Small intestine (tissue), 7 donors: ENCODE measurements at regions not wholly inside any gene's neighbourhood (a gene's known extent, or its start where the extent isn't known, plus 50 kb on each side); places are given as distances from the start of the nearest gene placed in this dataset.

ENCODE experiments used
- DNase-seq, 2 donors: peaks; one replicate each; pipeline versions ENCODE4 v3.0.0 to v3.0.0-alpha.2; 2013
- FAIRE-seq: peaks from 2 replicates; lab custom pipeline; 2012; peaks lifted over from hg19 to GRCh38; lab: Jason Lieb, UNC
- H3K27ac ChIP-seq, 3 donors: one replicate each; pipeline ENCODE4 v1.5.1; 2013; ENCODE audit warnings: low read length in 2 of 3, mild to moderate bottlenecking in 2 of 3, control low read depth in 1 of 3, inconsistent platforms in 1 of 3, low read depth in 1 of 3, moderate library complexity in 1 of 3
- H3K27me3 ChIP-seq, 3 donors: one replicate each; pipeline ENCODE4 v1.6.1; 2013; ENCODE audit warnings: low read length in 3 of 3, inconsistent platforms in 1 of 3; ENCODE audit not compliant: control insufficient read depth in 3 of 3, insufficient read depth in 3 of 3
- H3K36me3 ChIP-seq, 3 donors: one replicate each; pipeline ENCODE4 v1.6.1; 2013; ENCODE audit warnings: low read length in 3 of 3, inconsistent platforms in 1 of 3, low read depth in 1 of 3, mild to moderate bottlenecking in 1 of 3, moderate library complexity in 1 of 3; ENCODE audit not compliant: control insufficient read depth in 3 of 3, insufficient read depth in 2 of 3
- H3K4me1 ChIP-seq, 3 donors: one replicate each; pipeline ENCODE4 v1.6.1; 2013; ENCODE audit warnings: low read length in 2 of 3, inconsistent platforms in 1 of 3, low read depth in 1 of 3, mild to moderate bottlenecking in 1 of 3, moderate library complexity in 1 of 3; ENCODE audit not compliant: control insufficient read depth in 3 of 3, insufficient read depth in 2 of 3
- H3K4me3 ChIP-seq, 3 donors: one replicate each; pipeline ENCODE4 v1.5.1; 2013; ENCODE audit warnings: low read length in 3 of 3, control low read depth in 1 of 3, inconsistent platforms in 1 of 3, low read depth in 1 of 3, mild to moderate bottlenecking in 1 of 3, moderate library complexity in 1 of 3
- H3K9me3 ChIP-seq, 2 donors: one replicate each; pipeline ENCODE4 v1.6.1; 2013; ENCODE audit warnings: low read depth in 1 of 2, low read length in 1 of 2; ENCODE audit not compliant: control insufficient read depth in 2 of 2, insufficient read depth in 1 of 2
- WGBS, 3 donors: extraction: QIAGEN DNeasy Blood & Tissue Kit; methylation state at CpG; one replicate each; pipeline ENCODE4 v1.1.7; 2013; 5-methylcytosine and 5-hydroxymethylcytosine counted together
- donor health status: healthy with polysubstance abuse.
- donor health status: control.
- donor health status: control.
- donor health status: Bipolar disorder and iron deficiency.
- donor health status: healthy.

DNA sequence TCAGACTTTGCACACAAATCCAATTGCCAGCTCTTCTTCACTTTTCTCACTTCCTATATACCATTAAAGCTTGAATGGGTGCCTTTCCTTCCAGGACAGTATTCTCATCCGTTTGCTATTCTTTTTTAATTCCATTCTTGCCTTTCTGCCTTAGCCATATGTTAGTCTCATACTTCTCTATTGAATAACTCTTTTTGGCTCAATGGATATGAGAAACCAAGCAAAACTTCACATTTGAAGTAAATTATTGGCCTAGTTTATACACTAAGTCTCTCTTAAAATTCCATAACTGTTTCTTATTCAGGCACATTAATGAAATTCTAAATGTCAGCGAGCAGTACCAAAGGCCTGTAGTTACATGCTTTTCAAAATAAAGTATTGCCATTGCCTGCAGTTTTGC lies 129.6 kb upstream of the FRY start:
- H3K27ac ChIP-seq: no peak overlapping the region
- H3K36me3 ChIP-seq: no peaks in the 10 kb centered on the region
- peaks cover 0 to 5% (median 4%) of the 10 kb centered on the region in 3 donors for H3K4me1 ChIP-seq
- no peaks in the 10 kb centered on the region for H3K27me3 ChIP-seq
- H3K9me3 ChIP-seq: no peaks in the 10 kb centered on the region
- WGBS, 3 donors: 81 to 85% (median 83%) methylated on average over 2 of the region's 2 CpGs
- H3K4me3 ChIP-seq: no peak overlapping the region
- FAIRE-seq (no peak), DNase-seq (no peak)

GRCh38 chr13:31903111-31903815 lies 128.3 kb upstream of the FRY start:
- FAIRE-seq (no peak), DNase-seq (no peak)
- Histone ChIP-seq H3K4me1 (peaks cover 0 to 5% (median 4%) of the 10 kb centered on the region in 3 donors), H3K27me3 (no peaks in the 10 kb centered on the region), H3K36me3 (no peaks in the 10 kb centered on the region), H3K27ac (no peak overlapping the region), H3K9me3 (no peaks in the 10 kb centered on the region), H3K4me3 (no peak overlapping the region)
- WGBS, 3 donors: 71 to 87% (median 80%) methylated on average over 7 of the region's 7 CpGs

DNA sequence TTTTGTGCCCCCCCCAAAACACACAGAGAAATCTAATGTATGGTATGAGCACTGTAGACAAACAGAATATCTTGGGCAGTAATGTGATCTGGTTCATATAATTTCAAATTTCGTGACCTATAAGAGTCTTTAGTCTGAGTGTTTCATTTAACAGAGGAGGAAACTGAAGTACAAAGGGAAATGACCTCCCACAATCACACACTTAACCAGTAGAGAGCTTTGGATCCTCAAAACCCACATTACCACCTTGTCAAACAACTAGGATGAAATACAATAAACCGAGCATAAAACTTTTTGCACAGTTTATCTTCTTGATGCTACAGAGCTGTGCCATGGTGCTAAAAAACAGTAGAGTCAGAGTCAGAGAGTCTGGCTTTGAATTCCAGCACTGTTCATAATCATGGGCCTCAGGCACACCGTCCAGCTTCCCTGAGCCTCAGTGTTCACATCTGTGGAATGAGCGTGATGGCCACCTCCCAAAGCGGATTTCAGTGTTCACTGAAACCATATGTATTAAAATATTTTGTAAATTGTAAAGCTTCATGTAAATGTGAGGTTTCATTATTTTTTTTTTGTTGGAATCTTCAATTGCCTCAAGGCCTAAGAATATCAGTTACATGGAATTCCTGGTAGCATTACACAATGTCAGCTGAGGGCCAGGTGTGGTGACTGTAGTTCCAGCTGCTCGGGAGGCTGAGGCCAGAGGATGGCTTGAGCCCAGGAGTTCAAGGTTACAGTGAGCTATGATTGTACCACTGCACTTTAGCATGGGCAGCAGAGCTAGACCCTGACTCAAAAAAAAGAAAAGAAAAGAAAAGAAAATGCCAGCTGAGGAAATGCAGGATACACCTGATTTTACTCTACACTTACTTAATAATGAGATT lies 126.4 kb upstream of the FRY start:
- 63 to 79% (median 75%) methylated on average over 6 of the region's 6 CpGs for WGBS, 3 donors
- FAIRE-seq: no peak

DNA sequence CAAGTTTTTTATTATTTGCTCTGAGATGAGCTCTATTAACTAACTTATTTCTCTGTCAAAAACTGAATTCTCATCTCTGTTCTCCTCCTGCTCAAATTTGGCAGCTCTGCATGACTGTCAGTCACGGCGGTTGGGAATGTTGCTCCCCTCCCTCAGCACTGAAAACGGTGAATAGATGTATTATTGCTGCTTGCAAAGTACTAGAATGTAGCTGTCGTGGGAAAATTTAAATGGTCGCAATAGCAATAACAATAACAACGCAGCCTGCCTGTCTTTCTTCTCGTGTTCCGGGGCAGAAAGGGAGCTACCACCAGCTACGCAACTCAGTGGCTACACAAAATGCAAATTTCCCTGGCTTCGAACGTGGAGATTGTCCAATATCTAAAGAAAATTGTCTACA lies 125.6 kb upstream of the FRY start:
- no peaks in the 10 kb centered on the region for H3K36me3 ChIP-seq
- H3K27me3 ChIP-seq: no peaks in the 10 kb centered on the region
- H3K4me1 ChIP-seq: peaks cover 0 to 5% (median 4%) of the 10 kb centered on the region in 3 donors
- FAIRE-seq (no peak), DNase-seq (no peak)
- 64 to 71% (median 68%) methylated on average over 11 of the region's 11 CpGs for WGBS, 3 donors
- no peak overlapping the region for H3K27ac ChIP-seq
- H3K4me3 ChIP-seq: no peak overlapping the region
- H3K9me3 ChIP-seq: no peaks in the 10 kb centered on the region

More for the DNA sequence above, 126.4 kb upstream of the FRY start:
- Histone ChIP-seq H3K27me3 (no peaks in the 10 kb centered on the region), H3K27ac (no peak overlapping the region), H3K36me3 (no peaks in the 10 kb centered on the region), H3K4me1 (peaks cover 0 to 5% (median 4%) of the 10 kb centered on the region in 3 donors), H3K9me3 (no peaks in the 10 kb centered on the region), H3K4me3 (no peak overlapping the region)
- DNase-seq: no peak

- Histone ChIP-seq H3K9me3 (no peaks in the 10 kb centered on the region), H3K27me3 (no peaks in the 10 kb centered on the region), H3K4me3 (no peak overlapping the region), H3K27ac (no peak overlapping the region), H3K4me1 (no peaks in the 10 kb centered on the region), H3K36me3 (no peaks in the 10 kb centered on the region)
- FAIRE-seq: no peak
- 41 to 62% (median 52%) methylated on average over 4 of the region's 4 CpGs for WGBS, 3 donors
- DNase-seq: peak in 1 of 2 donors; percentile 48
These were observed 122.7 kb upstream of the FRY start for GRCh38 chr13:31908696-31909411.

DNA sequence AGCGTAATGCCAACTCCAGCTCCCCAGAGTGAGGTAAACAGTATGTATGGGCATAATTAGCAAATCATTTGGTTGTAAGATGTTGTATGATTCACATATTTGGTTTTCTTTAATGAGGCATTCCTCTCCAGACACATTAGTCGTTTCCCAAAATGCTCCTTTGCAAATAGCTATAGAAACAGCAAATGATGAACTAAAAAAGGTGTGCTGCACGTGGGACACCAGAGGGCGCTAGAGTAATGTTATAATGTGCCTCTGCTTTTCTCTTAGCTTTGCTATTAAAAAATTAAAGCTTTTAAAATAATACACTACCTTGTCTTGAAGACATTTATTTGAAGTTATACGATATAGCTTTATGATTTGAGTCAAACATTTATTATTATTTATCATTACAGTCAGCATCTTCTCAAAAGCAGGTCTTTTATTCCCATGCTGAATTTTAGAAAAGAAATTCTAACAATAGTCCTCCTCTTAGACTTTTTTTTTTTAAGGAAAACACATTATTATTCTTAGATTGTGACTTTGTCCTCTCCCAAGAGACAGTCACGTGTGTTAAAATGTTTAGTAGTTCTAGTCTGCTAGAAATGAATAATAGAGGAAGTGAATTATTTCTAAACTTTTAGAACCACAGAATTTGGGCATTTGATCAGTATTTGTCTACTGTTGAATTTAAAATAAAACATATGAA lies 121.6 kb upstream of the FRY start:
- Histone ChIP-seq H3K4me3 (no peak overlapping the region), H3K9me3 (no peaks in the 10 kb centered on the region), H3K27me3 (no peaks in the 10 kb centered on the region), H3K36me3 (no peaks in the 10 kb centered on the region), H3K27ac (no peak overlapping the region), H3K4me1 (no peaks in the 10 kb centered on the region)
- WGBS, 3 donors: 13 to 17% (median 13%) methylated on average over 6 of the region's 6 CpGs
- DNase-seq (peak; percentile 73 to 79), FAIRE-seq (peak; percentile 93)

GRCh38 chr13:31910633-31911032 lies 120.9 kb upstream of the FRY start:
- H3K4me3 ChIP-seq: no peak overlapping the region
- DNase-seq (no peak), FAIRE-seq (no peak)
- H3K27me3 ChIP-seq: no peaks in the 10 kb centered on the region
- H3K27ac ChIP-seq: no peak overlapping the region
- no peaks in the 10 kb centered on the region for H3K9me3 ChIP-seq
- no peaks in the 10 kb centered on the region for H3K4me1 ChIP-seq
- WGBS, 3 donors: 93 to 97% (median 97%) methylated on average over 2 of the region's 2 CpGs
- H3K36me3 ChIP-seq: no peaks in the 10 kb centered on the region
